NCI-H446 (cell line): ENCODE measurements at regions not wholly inside any gene's neighbourhood (a gene's known extent, or its start where the extent isn't known, plus 50 kb on each side); places are given as distances from the start of the nearest gene placed in this dataset.

ENCODE experiments used
- DNase-seq, 2 experiments: peaks; one replicate each; lab custom pipeline; 2025; lab: John Stamatoyannopoulos, UW

- DNase-seq: no peak
These were observed 130.5 kb upstream of the MCTP2 start for GRCh38 chr15:94100863-94101262.

GRCh38 chr15:94099574-94099960 is 131.8 kb upstream of the MCTP2 start:
- DNase-seq: no peak

GRCh38 chr15:94098921-94099573 is 132.3 kb upstream of the MCTP2 start:
- DNase-seq: no peak

GRCh38 chr15:94097552-94097951 is 133.8 kb upstream of the MCTP2 start:
- DNase-seq: no peak

GRCh38 chr15:94094310-94094709 is 137.1 kb upstream of the MCTP2 start:
- DNase-seq: no peak

GRCh38 chr15:94086341-94086740 is 145.0 kb upstream of the MCTP2 start:
- no peak for DNase-seq

GRCh38 chr15:94083467-94084052 is 147.8 kb upstream of the MCTP2 start:
- no peak for DNase-seq

GRCh38 chr15:94081829-94082228 is 149.5 kb upstream of the MCTP2 start:
- no peak for DNase-seq

- no peak for DNase-seq
These were observed 150.3 kb upstream of the MCTP2 start for GRCh38 chr15:94080989-94081605.

GRCh38 chr15:94080416-94080815 is 150.9 kb upstream of the MCTP2 start:
- DNase-seq: no peak

GRCh38 chr15:94079968-94080367 is 151.4 kb upstream of the MCTP2 start:
- DNase-seq: no peak

- DNase-seq: no peak
These were observed 151.9 kb upstream of the MCTP2 start for GRCh38 chr15:94079459-94079858.

- DNase-seq: no peak
These were observed 153.4 kb upstream of the MCTP2 start for GRCh38 chr15:94077938-94078337.

GRCh38 chr15:94075349-94075748 is 156.0 kb upstream of the MCTP2 start:
- no peak for DNase-seq

- DNase-seq: no peak
These were observed 160.7 kb upstream of the MCTP2 start for GRCh38 chr15:94070356-94071295.

GRCh38 chr15:94069844-94070243 is 161.5 kb upstream of the MCTP2 start:
- no peak for DNase-seq

GRCh38 chr15:94066811-94067210 is 164.6 kb upstream of the MCTP2 start:
- no peak for DNase-seq

GRCh38 chr15:94066046-94066445 is 165.3 kb upstream of the MCTP2 start:
- no peak for DNase-seq

GRCh38 chr15:94064676-94065313 is 166.6 kb upstream of the MCTP2 start:
- no peak for DNase-seq

- no peak for DNase-seq
These were observed 170.3 kb upstream of the MCTP2 start for GRCh38 chr15:94061041-94061440.

- no peak for DNase-seq
These were observed 172.3 kb upstream of the MCTP2 start for GRCh38 chr15:94059013-94059587.

- no peak for DNase-seq
These were observed 174.1 kb upstream of the MCTP2 start for GRCh38 chr15:94057305-94057704.
